Prostate gland (tissue), 2 donors: ENCODE measurements at regions not wholly inside any gene's neighbourhood (a gene's known extent, or its start where the extent isn't known, plus 50 kb on each side); places are given as distances from the start of the nearest gene placed in this dataset.

ENCODE experiments used
- POLR2AphosphoS5 ChIP-seq: sonication (generic); formaldehyde crosslinking; IDR thresholded peaks from one replicate; pipeline ENCODE4 v1.6.1; 2017; ENCODE audit warnings: antibody characterized with exemption
- TF ChIP-seq, protein P1 (sequence below), 4 experiments: fragments of 200-600 bp in 2 of 4; fragments of 450-650 bp in 2 of 4; sonication (generic) in 2 of 4; IDR thresholded peaks; 1 replicate in 3 of 4; 2 replicates in 1 of 4; pipeline ENCODE4 v1.5.1; 2016 to 2019; ENCODE audit warnings: antibody characterized with exemption in 4 of 4, mild to moderate bottlenecking in 2 of 4, moderate library complexity in 2 of 4

DNA sequence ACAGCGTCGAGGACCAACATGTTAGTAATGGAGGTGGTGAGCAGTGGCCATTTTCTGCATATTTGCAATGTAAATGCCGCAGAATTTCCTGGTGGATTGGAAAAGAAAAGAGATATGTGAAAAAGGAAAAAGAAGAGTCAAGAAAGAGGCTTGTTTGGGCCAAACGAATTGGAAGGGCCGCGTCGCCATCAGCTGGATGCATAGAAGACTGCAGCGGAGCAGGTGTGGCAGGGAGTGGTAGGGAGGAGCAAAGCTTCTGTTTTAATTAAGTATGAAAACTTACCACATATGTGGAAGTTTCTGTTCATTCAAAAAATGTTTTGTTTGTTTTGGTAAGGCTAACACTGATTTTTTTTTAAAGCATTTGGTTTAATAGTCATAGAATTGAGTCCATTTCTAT lies 690.7 kb downstream of the NCAM2 start:
- TF ChIP-seq POLR2AphosphoS5 = no peak
- TF ChIP-seq, protein P1, sequence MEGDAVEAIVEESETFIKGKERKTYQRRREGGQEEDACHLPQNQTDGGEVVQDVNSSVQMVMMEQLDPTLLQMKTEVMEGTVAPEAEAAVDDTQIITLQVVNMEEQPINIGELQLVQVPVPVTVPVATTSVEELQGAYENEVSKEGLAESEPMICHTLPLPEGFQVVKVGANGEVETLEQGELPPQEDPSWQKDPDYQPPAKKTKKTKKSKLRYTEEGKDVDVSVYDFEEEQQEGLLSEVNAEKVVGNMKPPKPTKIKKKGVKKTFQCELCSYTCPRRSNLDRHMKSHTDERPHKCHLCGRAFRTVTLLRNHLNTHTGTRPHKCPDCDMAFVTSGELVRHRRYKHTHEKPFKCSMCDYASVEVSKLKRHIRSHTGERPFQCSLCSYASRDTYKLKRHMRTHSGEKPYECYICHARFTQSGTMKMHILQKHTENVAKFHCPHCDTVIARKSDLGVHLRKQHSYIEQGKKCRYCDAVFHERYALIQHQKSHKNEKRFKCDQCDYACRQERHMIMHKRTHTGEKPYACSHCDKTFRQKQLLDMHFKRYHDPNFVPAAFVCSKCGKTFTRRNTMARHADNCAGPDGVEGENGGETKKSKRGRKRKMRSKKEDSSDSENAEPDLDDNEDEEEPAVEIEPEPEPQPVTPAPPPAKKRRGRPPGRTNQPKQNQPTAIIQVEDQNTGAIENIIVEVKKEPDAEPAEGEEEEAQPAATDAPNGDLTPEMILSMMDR (IDR thresholded peaks at IDR 0.05) = no peak
